GM12878 (cell line): ENCODE measurements at regions not wholly inside any gene's neighbourhood (a gene's known extent, or its start where the extent isn't known, plus 50 kb on each side); places are given as distances from the start of the nearest gene placed in this dataset.

Experiments
- ATAC-seq: fragments of 200-7000 bp; cut with Tn5 transposase; 3 replicates; pipeline ENCODE4 v1.9.1; 2020; ENCODE audit warnings: mild to moderate bottlenecking, moderate library complexity
- BruUV-seq: library from RNA; stranded (reverse); fragments of 400-500 nt; replicated peaks from 2 replicates; lab custom pipeline; 2021; lab: Mats Ljungman, UMichigan
- CTCF ChIA-PET: fragments of 300-600 bp; sonication (Branson Sonifier 250); formaldehyde crosslinking; extraction: SDS; loops from one replicate; lab custom pipeline; 2021; ENCODE audit warnings: inconsistent platforms; lab: Yijun Ruan, JAX
- POLR2A ChIA-PET: fragments of 350-600 bp; formaldehyde crosslinking; extraction: SDS; loops from one replicate; lab custom pipeline; 2021; ENCODE audit warnings: inconsistent platforms; lab: Charles Lee
- RAD21 ChIA-PET: fragments of 300-600 bp; sonication (Branson Sonifier 250); formaldehyde crosslinking; loops from one replicate; lab custom pipeline; 2023; ENCODE audit warnings: antibody characterized with exemption; ENCODE audit not compliant: unreplicated experiment; lab: Charles Lee
- SMC1A ChIA-PET: fragments of 300-600 bp; sonication (Branson Sonifier 250); formaldehyde crosslinking; loops from one replicate; lab custom pipeline; 2023; ENCODE audit not compliant: unreplicated experiment, uncharacterized antibody; lab: Charles Lee
- DNase-seq: peaks from one replicate; pipeline ENCODE4 v3.0.0-alpha.2; 2011; ENCODE audit warnings: low read depth, low spot score
- FAIRE-seq: peaks from 3 replicates; lab custom pipeline; 2011; peaks lifted over from hg19 to GRCh38; lab: Jason Lieb, UNC
- H2AFZ ChIP-seq: 2 replicates; pipeline ENCODE4 v1.6.0; 2011; ENCODE audit warnings: low read depth, low read length, control low read depth; ENCODE audit not compliant: control insufficient read depth
- H3K27ac ChIP-seq: 2 replicates; pipeline ENCODE4 v1.5.1; 2011; ENCODE audit warnings: control low read depth; ENCODE audit not compliant: control insufficient read depth, insufficient read depth
- H3K27me3 ChIP-seq, 2 experiments: replicated peaks in 1 of 2; 2 replicates each; pipeline versions ENCODE4 v1.6.0 to v1.6.1; 2011; ENCODE audit warnings: low read length in 1 of 2; ENCODE audit not compliant: control insufficient read depth in 2 of 2, insufficient read depth in 2 of 2
- H3K36me3 ChIP-seq, 2 experiments: 2 replicates each; pipeline ENCODE4 v1.5.1; 2011; ENCODE audit warnings: low read length in 1 of 2; ENCODE audit not compliant: control insufficient read depth in 2 of 2, insufficient read depth in 2 of 2
- H3K4me1 ChIP-seq: 2 replicates; pipeline ENCODE4 v1.6.1; 2011; ENCODE audit warnings: mild to moderate bottlenecking, low read length, moderate library complexity, mixed read lengths; ENCODE audit not compliant: control insufficient read depth, insufficient read depth
- H3K4me2 ChIP-seq: 2 replicates; pipeline ENCODE4 v1.6.0; 2011; ENCODE audit warnings: control low read depth; ENCODE audit not compliant: control insufficient read depth, insufficient read depth
- H3K4me3 ChIP-seq: fragments of 200-600 bp; sonication (generic); 2 replicates; pipeline ENCODE4 v1.5.1; 2016
- H3K79me2 ChIP-seq: 2 replicates; pipeline ENCODE4 v1.6.0; 2011; ENCODE audit warnings: low read length; ENCODE audit not compliant: control insufficient read depth, insufficient read depth
- H3K9ac ChIP-seq: 2 replicates; pipeline ENCODE4 v1.8.0; 2011; ENCODE audit warnings: low read length, control low read depth, mixed read lengths; ENCODE audit not compliant: control insufficient read depth, insufficient read depth
- H3K9me3 ChIP-seq: replicated peaks from 3 replicates; pipeline ENCODE4 v1.5.1; 2011; ENCODE audit warnings: mild to moderate bottlenecking, low read length; ENCODE audit not compliant: control insufficient read depth, insufficient read depth
- H4K20me1 ChIP-seq: 2 replicates; pipeline ENCODE4 v1.6.0; 2011; ENCODE audit not compliant: control insufficient read depth, insufficient read depth
- BACH1 ChIP-seq: fragments of 450-650 bp; IDR thresholded peaks from 2 replicates; pipeline ENCODE4 v1.6.1; 2017; ENCODE audit warnings: mild to moderate bottlenecking, borderline replicate concordance
- BHLHE40 ChIP-seq, 2 experiments: fragments of 450-650 bp in 1 of 2; IDR thresholded peaks; 2 replicates each; pipeline ENCODE4 v1.6.1; 2011 to 2017; ENCODE audit warnings: low read depth in 2 of 2, borderline replicate concordance in 1 of 2, improper control_type of control experiment in 1 of 2, low read length in 1 of 2, mild to moderate bottlenecking in 1 of 2
- DPF2 ChIP-seq: fragments of 450-650 bp; IDR thresholded peaks from 2 replicates; pipeline ENCODE4 v1.6.1; 2017; ENCODE audit warnings: mild to moderate bottlenecking
- HDAC2 ChIP-seq: fragments of 200-600 bp; sonication (generic); IDR thresholded peaks from 2 replicates; pipeline ENCODE4 v1.6.1; 2017
- KAT2A ChIP-seq: conservative IDR thresholded peaks from 2 replicates; pipeline ENCODE4 v1.6.1; 2011; ENCODE audit warnings: low read depth, low read length; ENCODE audit not compliant: control insufficient read depth
- NFXL1 ChIP-seq: fragments of 450-650 bp; IDR thresholded peaks from 2 replicates; pipeline ENCODE4 v1.6.1; 2017; ENCODE audit warnings: antibody characterized with exemption, mild to moderate bottlenecking, borderline replicate concordance
- NR2F1 ChIP-seq: fragments of 450-650 bp; conservative IDR thresholded peaks from 2 replicates; pipeline ENCODE4 v1.6.1; 2017; ENCODE audit warnings: mild to moderate bottlenecking
- POU2F2 ChIP-seq: IDR thresholded peaks from 3 replicates; pipeline ENCODE4 v1.6.1; 2011; ENCODE audit warnings: low read depth, mild to moderate bottlenecking, low read length, borderline replicate concordance
- SMAD1 ChIP-seq: fragments of 450-650 bp; IDR thresholded peaks from 2 replicates; pipeline ENCODE4 v1.6.1; 2018; ENCODE audit warnings: mild to moderate bottlenecking, low read depth; ENCODE audit not compliant: partially characterized antibody
- STAT1 ChIP-seq: fragments of 450-650 bp; conservative IDR thresholded peaks from 2 replicates; pipeline ENCODE4 v1.6.1; 2014; ENCODE audit warnings: antibody characterized with exemption, mild to moderate bottlenecking
- WRNIP1 ChIP-seq: IDR thresholded peaks from 2 replicates; pipeline ENCODE4 v1.6.1; 2011; ENCODE audit warnings: low read depth, low read length, improper control_type of control experiment, borderline replicate concordance
- WGBS: methylation state at CpG from one replicate; pipeline ENCODE4 v1.1.6; 2016; ENCODE audit warnings: low lambda C conversion rate; ENCODE audit not compliant: insufficient replicate concordance, insufficient coverage; ENCODE audit errors: missing lambda C conversion rate; 5-methylcytosine and 5-hydroxymethylcytosine counted together
- in situ Hi-C: fragments of 300-500 bp; cut with MboI; formaldehyde crosslinking; loops from 9 replicates; pipeline ENCODE4 v1.14.3; 2018; ENCODE audit warnings: mixed read lengths
- intact Hi-C: fragments of 100-400 bp; cut with micrococcal nuclease; formaldehyde crosslinking; loops from one replicate; pipeline ENCODE4 v1.14.2; 2022; ENCODE audit not compliant: unreplicated experiment
- TF ChIP-seq, protein P1 (sequence below): fragments of 450-650 bp; IDR thresholded peaks from 2 replicates; pipeline ENCODE4 v1.6.1; 2017; ENCODE audit warnings: low read depth, mild to moderate bottlenecking, moderate library complexity

DNA sequence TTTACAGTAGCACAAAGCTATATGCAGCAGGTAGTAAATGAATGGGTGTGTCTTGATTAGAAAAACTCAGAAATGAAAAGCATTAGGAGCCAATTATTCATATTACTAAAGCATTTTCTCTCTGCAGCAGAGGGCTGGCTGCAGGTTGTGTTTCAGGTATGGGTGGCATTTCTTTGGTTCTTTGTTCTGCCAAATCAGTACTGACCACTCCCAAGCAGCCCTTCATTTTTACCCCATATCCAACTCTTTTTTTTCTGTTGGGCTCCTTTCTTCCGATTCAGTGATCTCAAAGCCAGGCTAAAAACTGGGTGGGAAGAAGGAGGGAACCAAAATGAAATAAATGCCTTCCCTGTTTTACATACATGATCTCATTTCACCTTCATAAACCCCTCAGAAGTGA, 162.3 kb downstream of the SPRY1 start:
- no peak overlapping the region for H3K4me3 ChIP-seq
- no peak overlapping the region for H3K27ac ChIP-seq
- H3K4me2 ChIP-seq, result no peak overlapping the region
- no peaks in the 10 kb centered on the region for H3K9me3 ChIP-seq
- no peak overlapping the region for H2AFZ ChIP-seq
- in situ Hi-C loops, result no loop called here
- H4K20me1 ChIP-seq, result no peaks in the 10 kb centered on the region
- ATAC-seq (no peak), FAIRE-seq (no peak), DNase-seq (no peak)
- H3K36me3 ChIP-seq, result no peaks in the 10 kb centered on the region
- CTCF ChIA-PET, result interaction anchor here (0.8 to 1.5 kb wide), 3 partner anchors 13 to 102 kb away, joined by 3 to 8 read pairs (median 3); no protein-coding TSS in a partner anchor
- BruUV-seq, result no TSS peak
- RAD21 ChIA-PET, result no interaction called here
- POLR2A ChIA-PET, result no interaction called here
- SMC1A ChIA-PET, result interaction anchor here (1.3 to 1.5 kb wide), 2 partner anchors 8 to 159 kb away, joined by 3 read pairs; no protein-coding TSS in a partner anchor
- H3K27me3 ChIP-seq, result no peaks in the 10 kb centered on the region
- no peak overlapping the region for H3K9ac ChIP-seq
- 0% methylated on average over 1 of the region's 1 CpG for WGBS
- TF ChIP-seq WRNIP1, result no peak
- TF ChIP-seq, protein P1, sequence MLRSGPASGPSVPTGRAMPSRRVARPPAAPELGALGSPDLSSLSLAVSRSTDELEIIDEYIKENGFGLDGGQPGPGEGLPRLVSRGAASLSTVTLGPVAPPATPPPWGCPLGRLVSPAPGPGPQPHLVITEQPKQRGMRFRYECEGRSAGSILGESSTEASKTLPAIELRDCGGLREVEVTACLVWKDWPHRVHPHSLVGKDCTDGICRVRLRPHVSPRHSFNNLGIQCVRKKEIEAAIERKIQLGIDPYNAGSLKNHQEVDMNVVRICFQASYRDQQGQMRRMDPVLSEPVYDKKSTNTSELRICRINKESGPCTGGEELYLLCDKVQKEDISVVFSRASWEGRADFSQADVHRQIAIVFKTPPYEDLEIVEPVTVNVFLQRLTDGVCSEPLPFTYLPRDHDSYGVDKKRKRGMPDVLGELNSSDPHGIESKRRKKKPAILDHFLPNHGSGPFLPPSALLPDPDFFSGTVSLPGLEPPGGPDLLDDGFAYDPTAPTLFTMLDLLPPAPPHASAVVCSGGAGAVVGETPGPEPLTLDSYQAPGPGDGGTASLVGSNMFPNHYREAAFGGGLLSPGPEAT, result no peak
- no peak for TF ChIP-seq DPF2
- H3K4me1 ChIP-seq, result no peaks in the 10 kb centered on the region
- intact Hi-C loops, result no loop called here
- H3K79me2 ChIP-seq, result no peaks in the 10 kb centered on the region

DNA sequence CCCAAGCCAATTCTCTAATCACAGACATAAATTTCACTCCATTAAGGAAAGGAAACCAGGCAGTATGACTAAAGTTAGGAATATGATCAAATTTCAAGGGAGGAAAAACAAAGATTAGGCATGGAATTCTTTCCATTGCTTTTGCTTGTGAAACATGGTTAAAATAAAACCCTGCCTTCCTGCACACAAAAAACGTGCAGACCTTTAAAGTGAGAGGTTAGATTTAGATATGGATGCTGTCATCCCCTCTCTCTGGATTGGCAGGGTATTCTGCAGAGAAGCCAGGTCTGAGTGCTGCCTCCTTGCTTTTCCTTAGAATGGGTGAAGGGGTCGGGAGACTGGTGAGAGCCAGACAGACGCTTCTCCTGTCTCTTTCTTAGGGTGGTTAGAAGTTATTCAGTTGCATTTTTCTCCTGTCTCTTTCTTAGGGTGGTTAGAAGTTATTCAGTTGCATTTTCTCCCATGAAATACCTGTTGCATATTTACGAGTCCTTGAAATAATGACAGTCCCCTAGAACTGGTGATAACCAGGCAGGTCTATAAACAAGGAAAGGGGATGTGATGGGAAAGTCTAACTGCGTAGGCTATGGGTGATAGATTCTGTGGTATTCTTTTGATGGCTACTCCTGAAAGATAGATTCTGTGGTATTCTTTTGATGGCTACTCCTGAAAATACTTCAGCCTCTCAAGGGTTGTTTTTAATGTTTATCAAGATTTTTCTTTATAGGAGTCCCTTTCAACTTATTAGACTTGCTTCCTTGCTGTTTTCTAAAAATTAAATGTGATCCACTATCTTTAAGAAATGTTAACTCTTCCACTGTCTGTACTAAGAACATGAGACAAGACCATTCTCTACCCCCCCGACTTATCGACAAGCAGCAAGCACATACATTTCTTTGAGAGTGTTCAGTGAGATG, 163.6 kb downstream of the SPRY1 start:
- ChIA-PET CTCF (interaction anchor here (0.6 kb wide), 1 partner anchor 147 kb away, joined by 3 read pairs; no protein-coding TSS in a partner anchor), POLR2A (no interaction called here), SMC1A (interaction anchor here (1.0 to 1.3 kb wide), 2 partner anchors 9 to 26 kb away, joined by 3 read pairs; no protein-coding TSS in a partner anchor), RAD21 (no interaction called here)
- Histone ChIP-seq H4K20me1 (no peaks in the 10 kb centered on the region), H3K9me3 (no peaks in the 10 kb centered on the region), H3K4me1 (no peaks in the 10 kb centered on the region), H3K27me3 (no peaks in the 10 kb centered on the region), H3K4me2 (no peak overlapping the region), H3K36me3 (no peaks in the 10 kb centered on the region), H3K4me3 (no peak overlapping the region), H3K9ac (no peak overlapping the region), H3K27ac (no peak overlapping the region), H2AFZ (no peak overlapping the region), H3K79me2 (no peaks in the 10 kb centered on the region)
- ATAC-seq (no peak), FAIRE-seq (no peak), DNase-seq (no peak)
- intact Hi-C loops (loop anchor here (5.0 to 10.0 kb wide), 3 partner anchors 185 to 702 kb away; no protein-coding TSS in a partner anchor), in situ Hi-C loops (no loop called here)
- WGBS, result 41% methylated on average over 7 of the region's 7 CpGs
- BruUV-seq, result no TSS peak
- TF ChIP-seq STAT1 (no peak), HDAC2 (no peak), KAT2A (no peak), NR2F1 (no peak), BACH1 (no peak), SMAD1 (no peak), NFXL1 (no peak), BHLHE40 (IDR thresholded peaks at IDR 0.05; ENCODE audit: borderline replicate concordance in 1 of 2, low read depth in 2 of 2, low read length in 1 of 2) (no peak), POU2F2 (no peak)
